Sigmoid colon (tissue), 6 donors: ENCODE measurements at regions not wholly inside any gene's neighbourhood (a gene's known extent, or its start where the extent isn't known, plus 50 kb on each side); places are given as distances from the start of the nearest gene placed in this dataset.

Source experiments
- DNase-seq: peaks from one replicate; pipeline ENCODE4 v3.0.0-alpha.2; 2019
- H3K27ac ChIP-seq, 4 donors: fragments of 200-600 bp; sonication (generic); one replicate each; pipeline ENCODE4 v1.5.1; 2016 to 2019; ENCODE audit warnings: mild to moderate bottlenecking in 1 of 4
- H3K27me3 ChIP-seq, 3 donors: fragments of 200-600 bp; sonication (generic); one replicate each; pipeline ENCODE4 v1.5.1; 2019; ENCODE audit warnings: mild to moderate bottlenecking in 1 of 3
- H3K36me3 ChIP-seq, 4 donors: fragments of 200-600 bp; sonication (generic); one replicate each; pipeline ENCODE4 v1.5.1; 2016 to 2019
- H3K4me1 ChIP-seq, 4 donors: fragments of 200-600 bp; sonication (generic); one replicate each; pipeline ENCODE4 v1.5.1; 2017 to 2019
- H3K4me3 ChIP-seq, 4 donors: fragments of 200-600 bp; sonication (generic); one replicate each; pipeline ENCODE4 v1.5.1; 2017 to 2019; ENCODE audit warnings: mild to moderate bottlenecking in 2 of 4, moderate library complexity in 1 of 4
- H3K9me3 ChIP-seq, 4 donors: fragments of 200-600 bp in 3 of 4; sonication (generic) in 3 of 4; one replicate each; pipeline versions ENCODE4 v1.5.1 to v1.6.1; 2013 to 2019
- CTCF ChIP-seq, 4 experiments: fragments of 450-650 bp in 3 of 4; fragments of 200-600 bp in 1 of 4; IDR thresholded peaks; one replicate each; pipeline ENCODE4 v1.5.1; 2016 to 2019; ENCODE audit warnings: antibody characterized with exemption in 4 of 4, mild to moderate bottlenecking in 3 of 4, moderate library complexity in 2 of 4
- EP300 ChIP-seq, 4 donors: sonication (generic); formaldehyde crosslinking; IDR thresholded peaks; one replicate each; pipeline ENCODE4 v1.6.1; 2017; ENCODE audit warnings: antibody characterized with exemption in 4 of 4
- POLR2A ChIP-seq, 2 donors: fragments of 450-650 bp; IDR thresholded peaks; one replicate each; pipeline ENCODE4 v1.6.1; 2016; ENCODE audit warnings: antibody characterized with exemption in 2 of 2, mild to moderate bottlenecking in 2 of 2, moderate library complexity in 2 of 2
- POLR2AphosphoS5 ChIP-seq, 4 donors: sonication (generic); formaldehyde crosslinking; IDR thresholded peaks; one replicate each; pipeline ENCODE4 v1.6.1; 2017; ENCODE audit warnings: antibody characterized with exemption in 4 of 4
- WGBS, 2 donors: extraction: QIAGEN DNeasy Blood & Tissue Kit; methylation state at CpG; one replicate each; pipeline ENCODE4 v1.1.7; 2013; 5-methylcytosine and 5-hydroxymethylcytosine counted together
- intact Hi-C: fragments of 100-400 bp; cut with DNase I; formaldehyde crosslinking; loops from one replicate; pipeline ENCODE4 v1.15.1; 2023
- donor health status: healthy with polysubstance abuse.
- donor health status: healthy.

- 85 to 90% methylated on average over 6 of the region's 6 CpGs for WGBS, 2 donors
- Histone ChIP-seq H3K4me1 (peaks cover 0 to 17% (median 16%) of the 10 kb centered on the region in 4 donors), H3K4me3 (no peak overlapping the region), H3K36me3 (no peaks in the 10 kb centered on the region), H3K27ac (no peak overlapping the region), H3K9me3 (no peaks in the 10 kb centered on the region), H3K27me3 (no peaks in the 10 kb centered on the region)
- TF ChIP-seq POLR2AphosphoS5 (IDR thresholded peaks at IDR 0.05) (no peak), EP300 (IDR thresholded peaks at IDR 0.05) (no peak), CTCF (IDR thresholded peaks at IDR 0.05) (no peak), POLR2A (IDR thresholded peaks at IDR 0.05) (no peak)
- DNase-seq = no peak
- intact Hi-C loops = loop anchor here (10.0 kb wide), 1 partner anchor 242 kb away; the partner anchor contains the start of gene MYLIP
These were observed 220.1 kb upstream of the DTNBP1 start for GRCh38 chr6:15882915-15883314.

- no peak overlapping the region for H3K27ac ChIP-seq
- WGBS, 2 donors = 70 to 80% methylated on average over 4 of the region's 4 CpGs
These were observed 219.5 kb upstream of the DTNBP1 start for GRCh38 chr6:15882345-15882744.

GRCh38 chr6:15881150-15881549, 218.3 kb upstream of the DTNBP1 start:
- Histone ChIP-seq H3K36me3 (no peaks in the 10 kb centered on the region), H3K4me1 (peaks cover 0 to 17% (median 16%) of the 10 kb centered on the region in 4 donors), H3K9me3 (no peaks in the 10 kb centered on the region), H3K4me3 (no peak overlapping the region), H3K27me3 (no peaks in the 10 kb centered on the region), H3K27ac (peak overlapping the region in 2 of 4 donors; percentile 73 to 75)
- TF ChIP-seq CTCF (IDR thresholded peaks at IDR 0.05) (no peak), EP300 (IDR thresholded peaks at IDR 0.05) (no peak), POLR2A (IDR thresholded peaks at IDR 0.05) (no peak), POLR2AphosphoS5 (IDR thresholded peaks at IDR 0.05) (no peak)
- intact Hi-C loops = loop anchor here (10.0 kb wide), 1 partner anchor 244 kb away; the partner anchor contains the start of gene MYLIP
- WGBS, 2 donors = 60 to 83% methylated on average over 3 of the region's 3 CpGs
- DNase-seq = no peak

More at GRCh38 chr6:15882345-15882744, 219.5 kb upstream of the DTNBP1 start:
- Histone ChIP-seq H3K4me3 (no peak overlapping the region), H3K27me3 (no peaks in the 10 kb centered on the region), H3K4me1 (peaks cover 0 to 17% (median 16%) of the 10 kb centered on the region in 4 donors), H3K36me3 (no peaks in the 10 kb centered on the region), H3K9me3 (no peaks in the 10 kb centered on the region)
- DNase-seq = no peak
- intact Hi-C loops = loop anchor here (10.0 kb wide), 1 partner anchor 242 kb away; the partner anchor contains the start of gene MYLIP
- no peak for TF ChIP-seq POLR2AphosphoS5 (IDR thresholded peaks at IDR 0.05)
- TF ChIP-seq CTCF (IDR thresholded peaks at IDR 0.05) = no peak
- no peak for TF ChIP-seq EP300 (IDR thresholded peaks at IDR 0.05)
- TF ChIP-seq POLR2A (IDR thresholded peaks at IDR 0.05) = no peak

- DNase-seq = no peak
- 77 to 84% methylated on average over 4 of the region's 4 CpGs for WGBS, 2 donors
- H3K4me1 ChIP-seq = peaks cover 0 to 17% (median 16%) of the 10 kb centered on the region in 4 donors
- no peaks in the 10 kb centered on the region for H3K36me3 ChIP-seq
- H3K27ac ChIP-seq = peak overlapping the region in 3 of 4 donors; percentile 58 to 75 (median 73)
- no peaks in the 10 kb centered on the region for H3K9me3 ChIP-seq
- H3K27me3 ChIP-seq = no peaks in the 10 kb centered on the region
- H3K4me3 ChIP-seq = no peak overlapping the region
- TF ChIP-seq POLR2A (IDR thresholded peaks at IDR 0.05) = no peak
- no peak for TF ChIP-seq POLR2AphosphoS5 (IDR thresholded peaks at IDR 0.05)
- intact Hi-C loops = loop anchor here (10.0 kb wide), 1 partner anchor 244 kb away; the partner anchor contains the start of gene MYLIP
These were observed 217.6 kb upstream of the DTNBP1 start for GRCh38 chr6:15880262-15880973.
